G401.6 (cell line): ENCODE measurements at regions not wholly inside any gene's neighbourhood (a gene's known extent, or its start where the extent isn't known, plus 50 kb on each side); places are given as distances from the start of the nearest gene placed in this dataset.
"Not testable (repeated sequence)": the region's sequence is repeated elsewhere in the genome, so short reads cannot be mapped to it uniquely, and the experiment has no call there.

Experiments used
- FAIRE-seq: peaks from 2 replicates; lab custom pipeline; 2012; peaks lifted over from hg19 to GRCh38; lab: Jason Lieb, UNC

- FAIRE-seq: no peak
These were observed 904.6 kb upstream of the SORCS1 start for GRCh38 chr10:108069096-108069495.

DNA sequence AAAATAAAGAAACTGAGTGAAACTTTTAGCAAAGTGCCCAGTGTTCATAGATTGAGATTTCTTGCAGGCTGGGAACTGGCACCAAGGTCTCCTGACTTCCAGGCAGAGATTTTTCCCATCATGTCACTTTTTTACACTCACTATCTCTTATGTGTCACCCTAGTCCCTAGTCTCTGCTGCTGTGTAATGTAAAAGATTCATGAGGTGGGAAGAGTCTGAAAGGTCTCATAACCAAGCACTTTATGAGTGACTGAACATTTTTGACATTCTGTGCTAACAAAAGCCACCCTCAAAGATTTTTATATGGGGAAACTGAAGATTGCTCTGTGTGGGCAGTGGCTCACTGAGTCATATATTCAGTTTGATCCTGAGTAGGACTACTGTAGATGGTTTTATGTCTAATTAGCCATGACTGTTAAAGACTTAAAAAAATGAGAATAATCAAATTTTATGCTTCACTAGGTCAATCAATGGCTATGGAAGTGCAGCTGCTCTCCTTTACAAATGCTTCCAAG, 900.3 kb upstream of the SORCS1 start:
- FAIRE-seq: no peak

DNA sequence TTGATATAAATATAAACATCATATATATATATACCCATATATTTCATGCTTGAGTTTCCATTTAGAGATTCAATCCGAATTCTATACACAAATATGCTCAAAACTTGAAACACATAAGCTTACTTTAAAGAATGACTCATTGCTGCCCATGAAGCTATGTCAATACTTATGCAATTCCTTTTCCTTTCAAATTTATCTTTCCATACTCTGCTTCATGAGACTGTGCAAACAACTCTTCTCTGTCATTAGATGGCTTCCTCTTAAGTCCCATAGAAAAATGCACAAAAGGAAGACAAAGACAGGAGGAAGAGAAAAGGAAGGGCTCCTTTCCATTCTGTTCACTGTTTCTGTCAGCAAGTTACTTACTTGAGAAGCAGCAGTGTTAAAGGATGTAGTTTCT, 895.7 kb upstream of the SORCS1 start:
- no peak for FAIRE-seq

GRCh38 chr10:108055506-108055905, 891.0 kb upstream of the SORCS1 start:
- FAIRE-seq: no peak

- no peak for FAIRE-seq
These were observed 888.5 kb upstream of the SORCS1 start for GRCh38 chr10:108052981-108053380.

GRCh38 chr10:108051218-108051617, 886.7 kb upstream of the SORCS1 start:
- no peak for FAIRE-seq

DNA sequence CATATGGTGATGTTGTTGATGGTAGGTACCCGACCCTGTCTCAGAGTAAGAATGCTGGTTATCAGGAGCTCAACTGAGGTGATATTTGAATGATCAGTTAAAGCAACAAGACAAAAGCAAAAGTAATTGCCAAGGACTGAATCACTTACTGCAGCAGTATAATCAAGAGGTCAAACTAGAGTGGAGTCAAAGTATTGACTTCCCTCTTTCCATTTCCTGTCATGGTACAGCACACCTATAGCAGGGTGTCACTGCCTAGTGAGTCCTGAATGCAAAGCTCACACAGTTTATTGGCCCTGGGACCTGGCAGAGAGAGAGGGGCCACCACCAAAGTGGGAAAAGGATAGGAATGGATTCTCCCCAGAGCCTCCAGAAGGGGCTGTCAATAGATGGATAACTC, 886.1 kb upstream of the SORCS1 start:
- no peak for FAIRE-seq

GRCh38 chr10:108049668-108050067, 885.2 kb upstream of the SORCS1 start:
- no peak for FAIRE-seq

DNA sequence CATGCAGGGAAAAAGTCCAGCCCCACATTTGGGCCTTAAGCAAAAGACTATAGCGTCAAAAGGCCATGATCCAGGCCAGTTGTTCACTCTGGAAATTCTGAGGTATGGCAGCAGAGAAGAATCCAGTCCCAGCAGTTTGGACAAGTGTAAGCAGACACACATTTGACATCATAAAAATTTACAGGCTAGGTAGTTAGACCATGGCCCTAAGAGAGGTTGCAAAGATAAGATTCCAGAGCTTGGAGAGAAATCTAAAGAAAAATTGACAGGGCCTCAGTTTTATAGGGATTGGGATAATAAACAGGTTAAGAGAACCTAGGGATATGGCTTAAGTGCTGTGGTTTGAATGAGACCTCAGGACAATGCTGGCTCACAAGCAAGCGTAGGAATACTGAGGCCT, 884.4 kb upstream of the SORCS1 start:
- no peak for FAIRE-seq

GRCh38 chr10:108039821-108040584, 875.5 kb upstream of the SORCS1 start:
- no peak for FAIRE-seq

DNA sequence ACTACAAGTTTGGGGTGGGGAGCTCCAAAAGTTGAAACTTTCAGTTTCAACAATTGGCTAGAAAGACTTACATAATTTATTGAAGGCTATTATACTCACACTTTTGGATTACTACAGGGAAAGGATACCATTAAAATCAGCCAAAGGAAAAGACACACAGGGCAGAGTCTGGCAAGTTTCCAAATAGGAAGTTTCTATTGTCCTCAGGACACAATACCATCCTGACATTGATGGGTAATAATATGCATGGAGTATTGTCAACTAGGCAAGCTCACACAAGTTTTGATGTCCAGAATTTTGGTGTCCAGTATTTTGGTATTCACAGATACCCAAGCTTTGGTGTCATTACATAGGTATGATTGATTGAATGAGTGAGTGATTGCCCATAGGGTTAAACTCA, 872.6 kb upstream of the SORCS1 start:
- FAIRE-seq: no peak

GRCh38 chr10:108036265-108036664, 871.8 kb upstream of the SORCS1 start:
- FAIRE-seq: no peak

GRCh38 chr10:108034829-108035228, 870.3 kb upstream of the SORCS1 start:
- FAIRE-seq: no peak

DNA sequence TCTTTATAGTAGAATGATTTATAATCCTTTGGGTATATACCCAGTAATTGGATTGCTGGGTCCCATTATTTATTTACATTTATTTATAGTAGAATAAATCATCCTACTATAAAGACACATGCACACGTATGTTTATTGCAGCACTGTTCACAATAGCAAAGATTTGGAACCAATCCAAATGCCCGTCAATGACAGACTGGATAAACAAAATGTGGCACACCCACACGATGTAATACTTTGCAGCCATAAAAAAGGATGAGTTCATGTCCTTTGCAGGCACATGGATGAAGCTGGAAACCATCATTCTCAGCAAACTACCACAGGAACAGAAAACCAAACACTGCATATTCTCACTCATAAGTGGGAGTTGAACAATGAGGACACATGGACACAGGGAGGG, 869.0 kb upstream of the SORCS1 start:
- FAIRE-seq: not testable (repeated sequence)

- no peak for FAIRE-seq
These were observed 867.0 kb upstream of the SORCS1 start for GRCh38 chr10:108031505-108031904.

DNA sequence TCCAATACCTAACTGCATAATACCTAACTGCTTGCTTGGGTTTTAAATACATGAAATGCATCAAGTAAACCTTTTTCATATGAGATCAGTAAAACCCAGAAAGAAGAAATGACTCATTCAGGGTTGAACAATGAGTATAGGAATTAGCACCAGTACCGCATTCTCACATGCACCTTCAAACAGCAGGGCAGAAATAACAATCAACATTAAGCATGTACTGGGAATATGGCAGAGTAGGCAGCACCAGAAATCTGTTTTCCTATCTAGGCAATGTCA, 850.3 kb upstream of the SORCS1 start:
- no peak for FAIRE-seq

- no peak for FAIRE-seq
These were observed 849.8 kb upstream of the SORCS1 start for GRCh38 chr10:108014145-108014901.

- no peak for FAIRE-seq
These were observed 841.1 kb upstream of the SORCS1 start for GRCh38 chr10:108005627-108006026.

GRCh38 chr10:108003576-108003975, 839.1 kb upstream of the SORCS1 start:
- no peak for FAIRE-seq

DNA sequence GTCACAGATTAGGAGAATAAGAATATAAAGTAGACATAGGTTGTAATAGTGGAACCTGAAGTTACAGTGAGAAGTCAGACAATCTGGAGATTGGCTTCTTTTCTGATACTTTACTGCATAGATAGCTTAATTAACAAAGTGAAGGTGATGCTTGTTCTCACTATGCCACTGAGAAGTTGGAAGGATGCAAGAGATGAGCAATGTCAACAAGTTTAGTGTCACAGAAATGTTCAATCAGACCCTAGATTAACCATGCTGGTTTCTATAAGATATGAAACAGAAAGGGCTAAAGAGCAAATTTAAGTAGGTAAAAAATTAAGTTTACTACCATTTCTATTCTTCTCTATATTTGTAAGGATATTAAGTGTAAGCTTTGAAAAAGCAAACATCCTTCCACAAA, 838.6 kb upstream of the SORCS1 start:
- FAIRE-seq: no peak

DNA sequence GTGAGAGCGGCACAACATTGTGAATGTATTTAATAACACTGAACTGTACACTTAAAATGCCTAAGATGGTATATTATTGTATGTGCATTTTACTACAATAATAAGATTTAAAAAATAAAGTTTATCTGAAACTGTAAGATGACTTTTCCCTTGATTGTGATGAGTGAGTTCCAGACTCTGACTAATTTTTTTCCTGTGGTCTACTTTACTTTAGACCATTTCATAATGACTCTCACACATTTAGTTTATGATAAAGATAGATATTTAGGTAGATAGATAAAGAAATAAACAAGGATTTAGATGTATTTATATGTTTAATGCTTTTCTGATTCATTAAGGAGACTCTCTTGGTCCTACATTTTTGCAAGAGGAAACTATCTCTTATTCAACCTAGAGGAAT, 835.9 kb upstream of the SORCS1 start:
- FAIRE-seq: no peak

DNA sequence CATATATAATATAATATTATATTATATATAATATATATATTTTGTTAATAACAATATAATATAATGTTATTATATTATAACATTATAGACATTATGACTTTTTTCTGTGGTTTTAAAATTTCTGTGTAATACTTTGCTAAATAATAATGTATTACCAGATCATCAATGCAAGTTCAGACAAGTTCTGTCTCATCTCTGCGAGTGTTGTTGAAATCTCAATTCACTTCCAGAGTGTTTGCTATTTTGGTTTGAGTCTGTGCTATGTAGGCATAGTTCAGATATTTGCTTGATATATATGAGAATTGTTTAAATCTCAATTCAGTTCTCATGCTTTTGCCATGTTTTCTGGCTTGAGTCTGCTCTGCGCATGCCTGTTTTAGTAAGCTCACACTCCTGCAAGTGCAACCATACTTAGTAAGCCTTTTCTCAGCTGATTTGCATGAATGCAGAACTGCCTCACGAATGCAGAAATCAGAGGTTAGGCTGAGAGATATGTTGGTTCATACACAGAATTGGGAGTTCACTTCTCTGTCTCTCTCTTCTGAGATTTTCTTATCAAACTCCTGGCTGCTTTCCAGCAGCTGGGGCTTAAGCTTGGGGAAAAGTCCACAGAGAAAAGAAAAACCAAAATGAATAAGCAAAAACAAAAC, 830.2 kb upstream of the SORCS1 start:
- peak; percentile 93 for FAIRE-seq

GRCh38 chr10:107986571-107986970, 822.1 kb upstream of the SORCS1 start:
- FAIRE-seq: no peak
